ENCODE measurements at regions not wholly inside any gene's neighbourhood (a gene's known extent, or its start where the extent isn't known, plus 50 kb on each side); places are given as distances from the start of the nearest gene placed in this dataset.

- Histone ChIP-seq H3K4me3 (no peak overlapping the region), H3K36me3 (no peaks in the 10 kb centered on the region), H3K27ac (replicated peaks in 1 of 4) (no peak overlapping the region), H3K9me3 (no peaks in the 10 kb centered on the region), H3K27me3 (peaks cover 0 to 28% (median 4%) of the 10 kb centered on the region in 4 donors), H3K4me1 (no peaks in the 10 kb centered on the region)
- 82% methylated on average over 18 of the region's 18 CpGs for WGBS
- intact Hi-C loops (cut with DNase I) = no loop called here
- no peak for TF ChIP-seq POLR2A (IDR thresholded peaks at IDR 0.05; ENCODE audit: low read depth)
- no peak for TF ChIP-seq POLR2AphosphoS5 (IDR thresholded peaks at IDR 0.05)
- no peak for TF ChIP-seq CTCF (IDR thresholded peaks at IDR 0.05)
- TF ChIP-seq EP300 (IDR thresholded peaks at IDR 0.05) = no peak
- DNase-seq (ENCODE audit: extremely low spot score) = no peak
Observed at GRCh38 chr1:38098101-38098847, 51.7 kb upstream of the POU3F1 start.

- Histone ChIP-seq H3K9me3 (no peaks in the 10 kb centered on the region), H3K27me3 (peaks cover 0 to 34% (median 4%) of the 10 kb centered on the region in 4 donors), H3K4me3 (no peak overlapping the region), H3K4me1 (no peaks in the 10 kb centered on the region), H3K27ac (replicated peaks in 1 of 4) (no peak overlapping the region), H3K36me3 (no peaks in the 10 kb centered on the region)
- no peak for DNase-seq (ENCODE audit: extremely low spot score)
- TF ChIP-seq CTCF (IDR thresholded peaks at IDR 0.05) = no peak
- no peak for TF ChIP-seq POLR2AphosphoS5 (IDR thresholded peaks at IDR 0.05)
- no peak for TF ChIP-seq POLR2A (IDR thresholded peaks at IDR 0.05; ENCODE audit: low read depth)
- TF ChIP-seq EP300 (IDR thresholded peaks at IDR 0.05) = no peak
- WGBS = 88% methylated on average over 10 of the region's 19 CpGs
- intact Hi-C loops (cut with DNase I) = no loop called here
Observed at GRCh38 chr1:38097284-38097898, 50.8 kb upstream of the POU3F1 start.

Small RNA genes lying in the stretch of these regions (small RNA-seq; reads per million reads assigned to genes)
- gene RNU6-753P = 0 reads per million in 3 donors
